22Rv1 (cell line): ENCODE measurements at regions not wholly inside any gene's neighbourhood (a gene's known extent, or its start where the extent isn't known, plus 50 kb on each side); places are given as distances from the start of the nearest gene placed in this dataset.

Source experiments
- CTCF ChIP-seq: fragments of 450-650 bp; IDR thresholded peaks from 2 replicates; pipeline ENCODE4 v1.5.1; 2017; ENCODE audit warnings: mild to moderate bottlenecking
- ZFX ChIP-seq: fragments of 450-650 bp; IDR thresholded peaks from 2 replicates; pipeline ENCODE4 v1.6.1; 2017; ENCODE audit warnings: antibody characterized with exemption, borderline replicate concordance

- TF ChIP-seq CTCF (no peak), ZFX (no peak)
Measured at GRCh38 chr6:8707369-8707768, 272.0 kb upstream of the SLC35B3 start.
